GM23338 (cell line): ENCODE measurements at regions not wholly inside any gene's neighbourhood (a gene's known extent, or its start where the extent isn't known, plus 50 kb on each side); places are given as distances from the start of the nearest gene placed in this dataset.

Source experiments
- CREB1 ChIP-seq: fragments of 250-450 bp; sonication (Bioruptor Pico); IDR thresholded peaks from 2 replicates; pipeline ENCODE4 v1.5.0; 2020; ENCODE audit warnings: low read depth, mild to moderate bottlenecking, moderate library complexity
- EZH2 ChIP-seq: fragments of 200-600 bp; sonication (generic); IDR thresholded peaks from one replicate; pipeline ENCODE4 v1.8.0; 2017; ENCODE audit warnings: antibody characterized with exemption, mild to moderate bottlenecking, low read depth; ENCODE audit not compliant: unreplicated experiment
- EZH2phosphoT487 ChIP-seq: fragments of 200-600 bp; sonication (generic); IDR thresholded peaks from one replicate; pipeline ENCODE4 v1.8.1; 2018; ENCODE audit warnings: antibody characterized with exemption; ENCODE audit not compliant: unreplicated experiment
- POLR2AphosphoS5 ChIP-seq: IDR thresholded peaks from 2 replicates; pipeline ENCODE4 v1.6.1; 2016; ENCODE audit warnings: antibody characterized with exemption, low read depth
- TF ChIP-seq, protein P1 (sequence below): fragments of 250-450 bp; sonication (Bioruptor Pico); IDR thresholded peaks from 2 replicates; pipeline ENCODE4 v1.5.0; 2020; ENCODE audit warnings: mild to moderate bottlenecking, moderate library complexity
- TF ChIP-seq, protein P2 (sequence below): IDR thresholded peaks from 2 replicates; pipeline ENCODE4 v1.6.1; 2016; ENCODE audit warnings: antibody characterized with exemption
- TF ChIP-seq, protein P3 (sequence below): IDR thresholded peaks from one replicate; pipeline ENCODE4 v1.6.1; 2018; ENCODE audit warnings: antibody characterized with exemption; ENCODE audit not compliant: unreplicated experiment

DNA sequence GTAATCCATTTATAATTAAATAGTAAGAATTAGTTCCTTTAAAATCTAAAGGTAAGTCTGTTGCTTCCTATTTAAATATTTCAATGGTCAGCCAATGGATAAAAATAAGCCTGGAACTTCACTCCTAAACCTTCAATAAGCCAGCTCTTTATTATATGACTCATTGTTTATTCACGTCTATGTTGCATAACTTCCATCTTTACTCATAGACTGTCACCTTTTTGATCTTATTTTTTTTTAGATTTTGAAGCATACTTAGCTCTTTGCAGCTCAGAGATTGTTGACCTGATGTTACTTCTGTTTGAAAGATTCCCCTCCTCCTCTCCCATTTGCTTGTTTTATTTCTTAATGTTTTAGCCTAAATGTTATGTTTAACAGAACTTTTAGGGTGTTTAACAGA is 1571.2 kb upstream of the RAG2 start (continued):
- TF ChIP-seq, protein P1, sequence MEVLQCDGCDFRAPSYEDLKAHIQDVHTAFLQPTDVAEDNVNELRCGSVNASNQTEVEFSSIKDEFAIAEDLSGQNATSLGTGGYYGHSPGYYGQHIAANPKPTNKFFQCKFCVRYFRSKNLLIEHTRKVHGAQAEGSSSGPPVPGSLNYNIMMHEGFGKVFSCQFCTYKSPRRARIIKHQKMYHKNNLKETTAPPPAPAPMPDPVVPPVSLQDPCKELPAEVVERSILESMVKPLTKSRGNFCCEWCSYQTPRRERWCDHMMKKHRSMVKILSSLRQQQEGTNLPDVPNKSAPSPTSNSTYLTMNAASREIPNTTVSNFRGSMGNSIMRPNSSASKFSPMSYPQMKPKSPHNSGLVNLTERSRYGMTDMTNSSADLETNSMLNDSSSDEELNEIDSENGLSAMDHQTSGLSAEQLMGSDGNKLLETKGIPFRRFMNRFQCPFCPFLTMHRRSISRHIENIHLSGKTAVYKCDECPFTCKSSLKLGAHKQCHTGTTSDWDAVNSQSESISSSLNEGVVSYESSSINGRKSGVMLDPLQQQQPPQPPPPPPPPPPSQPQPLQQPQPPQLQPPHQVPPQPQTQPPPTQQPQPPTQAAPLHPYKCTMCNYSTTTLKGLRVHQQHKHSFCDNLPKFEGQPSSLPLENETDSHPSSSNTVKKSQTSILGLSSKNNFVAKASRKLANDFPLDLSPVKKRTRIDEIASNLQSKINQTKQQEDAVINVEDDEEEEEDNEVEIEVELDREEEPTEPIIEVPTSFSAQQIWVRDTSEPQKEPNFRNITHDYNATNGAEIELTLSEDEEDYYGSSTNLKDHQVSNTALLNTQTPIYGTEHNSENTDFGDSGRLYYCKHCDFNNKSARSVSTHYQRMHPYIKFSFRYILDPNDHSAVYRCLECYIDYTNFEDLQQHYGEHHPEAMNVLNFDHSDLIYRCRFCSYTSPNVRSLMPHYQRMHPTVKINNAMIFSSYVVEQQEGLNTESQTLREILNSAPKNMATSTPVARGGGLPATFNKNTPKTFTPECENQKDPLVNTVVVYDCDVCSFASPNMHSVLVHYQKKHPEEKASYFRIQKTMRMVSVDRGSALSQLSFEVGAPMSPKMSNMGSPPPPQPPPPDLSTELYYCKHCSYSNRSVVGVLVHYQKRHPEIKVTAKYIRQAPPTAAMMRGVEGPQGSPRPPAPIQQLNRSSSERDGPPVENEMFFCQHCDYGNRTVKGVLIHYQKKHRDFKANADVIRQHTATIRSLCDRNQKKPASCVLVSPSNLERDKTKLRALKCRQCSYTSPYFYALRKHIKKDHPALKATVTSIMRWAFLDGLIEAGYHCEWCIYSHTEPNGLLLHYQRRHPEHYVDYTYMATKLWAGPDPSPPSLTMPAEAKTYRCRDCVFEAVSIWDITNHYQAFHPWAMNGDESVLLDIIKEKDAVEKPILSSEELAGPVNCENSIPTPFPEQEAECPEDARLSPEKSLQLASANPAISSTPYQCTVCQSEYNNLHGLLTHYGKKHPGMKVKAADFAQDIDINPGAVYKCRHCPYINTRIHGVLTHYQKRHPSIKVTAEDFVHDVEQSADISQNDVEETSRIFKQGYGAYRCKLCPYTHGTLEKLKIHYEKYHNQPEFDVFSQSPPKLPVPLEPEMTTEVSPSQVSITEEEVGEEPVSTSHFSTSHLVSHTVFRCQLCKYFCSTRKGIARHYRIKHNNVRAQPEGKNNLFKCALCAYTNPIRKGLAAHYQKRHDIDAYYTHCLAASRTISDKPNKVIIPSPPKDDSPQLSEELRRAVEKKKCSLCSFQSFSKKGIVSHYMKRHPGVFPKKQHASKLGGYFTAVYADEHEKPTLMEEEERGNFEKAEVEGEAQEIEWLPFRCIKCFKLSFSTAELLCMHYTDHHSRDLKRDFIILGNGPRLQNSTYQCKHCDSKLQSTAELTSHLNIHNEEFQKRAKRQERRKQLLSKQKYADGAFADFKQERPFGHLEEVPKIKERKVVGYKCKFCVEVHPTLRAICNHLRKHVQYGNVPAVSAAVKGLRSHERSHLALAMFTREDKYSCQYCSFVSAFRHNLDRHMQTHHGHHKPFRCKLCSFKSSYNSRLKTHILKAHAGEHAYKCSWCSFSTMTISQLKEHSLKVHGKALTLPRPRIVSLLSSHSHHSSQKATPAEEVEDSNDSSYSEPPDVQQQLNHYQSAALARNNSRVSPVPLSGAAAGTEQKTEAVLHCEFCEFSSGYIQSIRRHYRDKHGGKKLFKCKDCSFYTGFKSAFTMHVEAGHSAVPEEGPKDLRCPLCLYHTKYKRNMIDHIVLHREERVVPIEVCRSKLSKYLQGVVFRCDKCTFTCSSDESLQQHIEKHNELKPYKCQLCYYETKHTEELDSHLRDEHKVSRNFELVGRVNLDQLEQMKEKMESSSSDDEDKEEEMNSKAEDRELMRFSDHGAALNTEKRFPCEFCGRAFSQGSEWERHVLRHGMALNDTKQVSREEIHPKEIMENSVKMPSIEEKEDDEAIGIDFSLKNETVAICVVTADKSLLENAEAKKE (CRISPR knock-in tag) = no peak
- TF ChIP-seq CREB1 (CRISPR knock-in tag) = no peak
- no peak for TF ChIP-seq POLR2AphosphoS5
- TF ChIP-seq, protein P2, sequence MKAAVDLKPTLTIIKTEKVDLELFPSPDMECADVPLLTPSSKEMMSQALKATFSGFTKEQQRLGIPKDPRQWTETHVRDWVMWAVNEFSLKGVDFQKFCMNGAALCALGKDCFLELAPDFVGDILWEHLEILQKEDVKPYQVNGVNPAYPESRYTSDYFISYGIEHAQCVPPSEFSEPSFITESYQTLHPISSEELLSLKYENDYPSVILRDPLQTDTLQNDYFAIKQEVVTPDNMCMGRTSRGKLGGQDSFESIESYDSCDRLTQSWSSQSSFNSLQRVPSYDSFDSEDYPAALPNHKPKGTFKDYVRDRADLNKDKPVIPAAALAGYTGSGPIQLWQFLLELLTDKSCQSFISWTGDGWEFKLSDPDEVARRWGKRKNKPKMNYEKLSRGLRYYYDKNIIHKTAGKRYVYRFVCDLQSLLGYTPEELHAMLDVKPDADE = no peak
- TF ChIP-seq, protein P3, sequence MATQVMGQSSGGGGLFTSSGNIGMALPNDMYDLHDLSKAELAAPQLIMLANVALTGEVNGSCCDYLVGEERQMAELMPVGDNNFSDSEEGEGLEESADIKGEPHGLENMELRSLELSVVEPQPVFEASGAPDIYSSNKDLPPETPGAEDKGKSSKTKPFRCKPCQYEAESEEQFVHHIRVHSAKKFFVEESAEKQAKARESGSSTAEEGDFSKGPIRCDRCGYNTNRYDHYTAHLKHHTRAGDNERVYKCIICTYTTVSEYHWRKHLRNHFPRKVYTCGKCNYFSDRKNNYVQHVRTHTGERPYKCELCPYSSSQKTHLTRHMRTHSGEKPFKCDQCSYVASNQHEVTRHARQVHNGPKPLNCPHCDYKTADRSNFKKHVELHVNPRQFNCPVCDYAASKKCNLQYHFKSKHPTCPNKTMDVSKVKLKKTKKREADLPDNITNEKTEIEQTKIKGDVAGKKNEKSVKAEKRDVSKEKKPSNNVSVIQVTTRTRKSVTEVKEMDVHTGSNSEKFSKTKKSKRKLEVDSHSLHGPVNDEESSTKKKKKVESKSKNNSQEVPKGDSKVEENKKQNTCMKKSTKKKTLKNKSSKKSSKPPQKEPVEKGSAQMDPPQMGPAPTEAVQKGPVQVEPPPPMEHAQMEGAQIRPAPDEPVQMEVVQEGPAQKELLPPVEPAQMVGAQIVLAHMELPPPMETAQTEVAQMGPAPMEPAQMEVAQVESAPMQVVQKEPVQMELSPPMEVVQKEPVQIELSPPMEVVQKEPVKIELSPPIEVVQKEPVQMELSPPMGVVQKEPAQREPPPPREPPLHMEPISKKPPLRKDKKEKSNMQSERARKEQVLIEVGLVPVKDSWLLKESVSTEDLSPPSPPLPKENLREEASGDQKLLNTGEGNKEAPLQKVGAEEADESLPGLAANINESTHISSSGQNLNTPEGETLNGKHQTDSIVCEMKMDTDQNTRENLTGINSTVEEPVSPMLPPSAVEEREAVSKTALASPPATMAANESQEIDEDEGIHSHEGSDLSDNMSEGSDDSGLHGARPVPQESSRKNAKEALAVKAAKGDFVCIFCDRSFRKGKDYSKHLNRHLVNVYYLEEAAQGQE = no peak
- no peak for TF ChIP-seq EZH2
- TF ChIP-seq EZH2phosphoT487 = no peak
